ENCODE measurements at regions not wholly inside any gene's neighbourhood (a gene's known extent, or its start where the extent isn't known, plus 50 kb on each side); places are given as distances from the start of the nearest gene placed in this dataset.

DNA sequence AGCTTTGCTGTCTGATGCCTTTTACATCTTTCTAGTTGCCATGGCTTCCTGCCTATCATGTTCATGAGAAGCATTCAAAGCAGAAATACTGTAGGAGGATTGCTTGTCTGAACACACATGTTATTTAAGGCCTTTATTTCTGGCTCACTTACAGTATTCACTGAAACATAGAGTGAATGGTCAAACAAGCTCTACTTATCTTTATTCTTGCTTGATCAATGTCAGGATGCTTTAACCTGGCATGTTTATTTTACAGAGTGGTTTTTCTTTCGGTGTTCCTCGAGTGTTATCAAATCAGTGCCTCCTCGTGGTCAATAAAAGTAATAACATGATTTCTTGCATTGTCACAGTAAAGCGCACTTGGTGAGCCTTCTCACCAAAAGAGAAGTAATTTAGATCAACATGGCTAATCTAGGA, 73.5 kb upstream of the PCDH17 start:
- TF ChIP-seq, protein P1, sequence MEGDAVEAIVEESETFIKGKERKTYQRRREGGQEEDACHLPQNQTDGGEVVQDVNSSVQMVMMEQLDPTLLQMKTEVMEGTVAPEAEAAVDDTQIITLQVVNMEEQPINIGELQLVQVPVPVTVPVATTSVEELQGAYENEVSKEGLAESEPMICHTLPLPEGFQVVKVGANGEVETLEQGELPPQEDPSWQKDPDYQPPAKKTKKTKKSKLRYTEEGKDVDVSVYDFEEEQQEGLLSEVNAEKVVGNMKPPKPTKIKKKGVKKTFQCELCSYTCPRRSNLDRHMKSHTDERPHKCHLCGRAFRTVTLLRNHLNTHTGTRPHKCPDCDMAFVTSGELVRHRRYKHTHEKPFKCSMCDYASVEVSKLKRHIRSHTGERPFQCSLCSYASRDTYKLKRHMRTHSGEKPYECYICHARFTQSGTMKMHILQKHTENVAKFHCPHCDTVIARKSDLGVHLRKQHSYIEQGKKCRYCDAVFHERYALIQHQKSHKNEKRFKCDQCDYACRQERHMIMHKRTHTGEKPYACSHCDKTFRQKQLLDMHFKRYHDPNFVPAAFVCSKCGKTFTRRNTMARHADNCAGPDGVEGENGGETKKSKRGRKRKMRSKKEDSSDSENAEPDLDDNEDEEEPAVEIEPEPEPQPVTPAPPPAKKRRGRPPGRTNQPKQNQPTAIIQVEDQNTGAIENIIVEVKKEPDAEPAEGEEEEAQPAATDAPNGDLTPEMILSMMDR (conservative IDR thresholded peaks at IDR 0.05; ENCODE audit: low read depth, low read length), result peak; percentile 32; the same call in 1 of the 2 replicates
- TF ChIP-seq EZH2 (IDR thresholded peaks at IDR 0.05; ENCODE audit: low read length, unreplicated experiment), result no peak
